CD8-positive, alpha-beta memory T cell (primary cell): ENCODE measurements at regions not wholly inside any gene's neighbourhood (a gene's known extent, or its start where the extent isn't known, plus 50 kb on each side); places are given as distances from the start of the nearest gene placed in this dataset.

Source experiments
- CTCF ChIA-PET: fragments of 350-600 bp; sonication (Branson Sonifier 250); formaldehyde crosslinking; loops from one replicate; lab custom pipeline; 2021; ENCODE audit warnings: antibody characterized with exemption; lab: Charles Lee
- POLR2A ChIA-PET: fragments of 350-600 bp; sonication (Branson Sonifier 250); formaldehyde crosslinking; loops from one replicate; lab custom pipeline; 2021; ENCODE audit warnings: antibody characterized with exemption; lab: Charles Lee
- DNase-seq, 5 donors: peaks; one replicate each; pipeline versions ENCODE4 v3.0.0 to v3.0.0-alpha.2; 2020 to 2022; ENCODE audit warnings: mixed read lengths in 1 of 5
- H3K27ac ChIP-seq: one replicate; pipeline ENCODE4 v1.7.0; 2013; ENCODE audit warnings: low read depth, mild to moderate bottlenecking, low read length, moderate library complexity
- H3K27me3 ChIP-seq: 2 replicates; pipeline ENCODE4 v1.7.0; 2013; ENCODE audit warnings: low read length, mild to moderate bottlenecking; ENCODE audit not compliant: insufficient read depth, poor library complexity, severe bottlenecking
- H3K36me3 ChIP-seq: 2 replicates; pipeline ENCODE4 v1.7.0; 2013; ENCODE audit warnings: mild to moderate bottlenecking, low read length, moderate library complexity; ENCODE audit not compliant: insufficient read depth
- H3K4me1 ChIP-seq: 2 replicates; pipeline ENCODE4 v1.7.0; 2013; ENCODE audit warnings: mild to moderate bottlenecking, low read length, moderate library complexity; ENCODE audit not compliant: insufficient read depth
- H3K4me3 ChIP-seq: 2 replicates; pipeline ENCODE4 v1.7.0; 2013; ENCODE audit warnings: mild to moderate bottlenecking, low read length
- H3K9me3 ChIP-seq: 2 replicates; pipeline ENCODE4 v1.7.0; 2013; ENCODE audit warnings: mild to moderate bottlenecking, low read length
- H3K27ac Mint-ChIP-seq, 8 donors: one replicate each; pipeline ENCODE4 v1.8.0; 2020 to 2021; ENCODE audit warnings: mixed read lengths in 8 of 8, mild to moderate bottlenecking in 6 of 8, inconsistent platforms in 3 of 8, moderate library complexity in 3 of 8
- H3K27me3 Mint-ChIP-seq, 2 donors: one replicate each; pipeline ENCODE4 v1.8.0; 2020 to 2021; ENCODE audit warnings: mixed read lengths in 2 of 2, mild to moderate bottlenecking in 1 of 2, moderate library complexity in 1 of 2
- H3K36me3 Mint-ChIP-seq, 3 donors: one replicate each; pipeline ENCODE4 v1.8.0; 2020 to 2021; ENCODE audit warnings: mixed read lengths in 3 of 3, inconsistent platforms in 1 of 3, mild to moderate bottlenecking in 1 of 3
- H3K4me1 Mint-ChIP-seq, 3 donors: one replicate each; pipeline ENCODE4 v1.8.0; 2020 to 2021; ENCODE audit warnings: mixed read lengths in 3 of 3, inconsistent platforms in 1 of 3, mild to moderate bottlenecking in 1 of 3
- H3K4me3 Mint-ChIP-seq, 7 donors: one replicate each; pipeline ENCODE4 v1.8.0; 2020 to 2021; ENCODE audit warnings: mixed read lengths in 7 of 7, mild to moderate bottlenecking in 6 of 7, moderate library complexity in 4 of 7, inconsistent platforms in 2 of 7
- H3K9me3 Mint-ChIP-seq, 5 donors: one replicate each; pipeline ENCODE4 v1.8.0; 2020 to 2022; ENCODE audit warnings: mixed read lengths in 5 of 5, mild to moderate bottlenecking in 3 of 5, moderate library complexity in 2 of 5, inconsistent platforms in 1 of 5

- H3K36me3 Mint-ChIP-seq = no peaks in the 10 kb centered on the region
- H3K9me3 ChIP-seq = no peaks in the 10 kb centered on the region
- no peak for DNase-seq
- no peaks in the 10 kb centered on the region for H3K36me3 ChIP-seq
- H3K4me1 Mint-ChIP-seq = no peaks in the 10 kb centered on the region
- H3K27ac Mint-ChIP-seq = no peak overlapping the region
- ChIA-PET CTCF (no interaction called here), POLR2A (no interaction called here)
- no peak overlapping the region for H3K27ac ChIP-seq
- peaks cover 17 to 23% of the 10 kb centered on the region in 2 donors for H3K27me3 Mint-ChIP-seq
- H3K4me3 ChIP-seq = no peak overlapping the region
- H3K9me3 Mint-ChIP-seq = peaks cover 0 to 2% (median 0%) of the 10 kb centered on the region in 5 donors
- H3K4me3 Mint-ChIP-seq = no peak overlapping the region
- no peaks in the 10 kb centered on the region for H3K27me3 ChIP-seq
- no peaks in the 10 kb centered on the region for H3K4me1 ChIP-seq
These were observed 82.6 kb upstream of the CELF2 start for GRCh38 chr10:10935032-10935431.

DNA sequence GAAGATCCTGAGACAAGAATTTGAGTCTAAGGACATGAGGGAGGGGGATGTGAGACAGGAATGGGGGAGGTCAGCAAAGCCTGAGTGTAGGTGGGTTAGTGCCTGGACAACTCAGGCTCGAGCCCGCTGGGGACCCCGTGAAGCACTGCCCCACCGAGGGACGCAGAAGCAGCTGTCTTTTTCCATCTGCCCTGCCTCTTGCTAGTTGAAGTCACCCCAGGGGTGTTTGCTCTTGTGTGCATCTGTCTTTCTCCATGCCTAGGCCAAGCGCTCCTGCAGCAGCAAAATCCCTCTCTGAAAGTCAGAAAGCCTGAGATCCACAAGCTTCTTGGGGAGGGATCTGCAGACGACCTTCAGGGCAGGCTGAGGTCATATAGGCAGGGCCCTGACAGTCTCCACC lies 79.0 kb upstream of the CELF2 start:
- H3K4me3 ChIP-seq = no peak overlapping the region
- DNase-seq = no peak
- no peak overlapping the region for H3K27ac ChIP-seq
- Mint-ChIP-seq H3K4me3 (no peak overlapping the region), H3K27ac (no peak overlapping the region), H3K36me3 (peaks cover 0 to 13% (median 6%) of the 10 kb centered on the region in 3 donors), H3K27me3 (peaks cover 24 to 38% of the 10 kb centered on the region in 2 donors), H3K9me3 (peaks cover 0 to 9% (median 5%) of the 10 kb centered on the region in 5 donors), H3K4me1 (no peaks in the 10 kb centered on the region)
- no peaks in the 10 kb centered on the region for H3K36me3 ChIP-seq
- no peaks in the 10 kb centered on the region for H3K4me1 ChIP-seq
- ChIA-PET POLR2A (no interaction called here), CTCF (no interaction called here)
- H3K9me3 ChIP-seq = no peaks in the 10 kb centered on the region
- no peaks in the 10 kb centered on the region for H3K27me3 ChIP-seq

- peaks cover 0 to 9% (median 5%) of the 10 kb centered on the region in 5 donors for H3K9me3 Mint-ChIP-seq
- H3K4me1 ChIP-seq = no peaks in the 10 kb centered on the region
- H3K9me3 ChIP-seq = no peaks in the 10 kb centered on the region
- CTCF ChIA-PET = interaction anchor here (1.3 kb wide), 1 partner anchor 15 kb away, joined by 4 read pairs; no protein-coding TSS in a partner anchor
- H3K4me3 Mint-ChIP-seq = no peak overlapping the region
- H3K36me3 ChIP-seq = no peaks in the 10 kb centered on the region
- H3K27ac ChIP-seq = no peak overlapping the region
- H3K27me3 Mint-ChIP-seq = peaks cover 30 to 51% of the 10 kb centered on the region in 2 donors
- no peak overlapping the region for H3K4me3 ChIP-seq
- POLR2A ChIA-PET = no interaction called here
- no peak for DNase-seq
- H3K27me3 ChIP-seq = no peaks in the 10 kb centered on the region
- H3K27ac Mint-ChIP-seq = no peak overlapping the region
- no peaks in the 10 kb centered on the region for H3K4me1 Mint-ChIP-seq
- H3K36me3 Mint-ChIP-seq = peaks cover 0 to 17% (median 6%) of the 10 kb centered on the region in 3 donors
These were observed 76.4 kb upstream of the CELF2 start for GRCh38 chr10:10941127-10941730.

DNA sequence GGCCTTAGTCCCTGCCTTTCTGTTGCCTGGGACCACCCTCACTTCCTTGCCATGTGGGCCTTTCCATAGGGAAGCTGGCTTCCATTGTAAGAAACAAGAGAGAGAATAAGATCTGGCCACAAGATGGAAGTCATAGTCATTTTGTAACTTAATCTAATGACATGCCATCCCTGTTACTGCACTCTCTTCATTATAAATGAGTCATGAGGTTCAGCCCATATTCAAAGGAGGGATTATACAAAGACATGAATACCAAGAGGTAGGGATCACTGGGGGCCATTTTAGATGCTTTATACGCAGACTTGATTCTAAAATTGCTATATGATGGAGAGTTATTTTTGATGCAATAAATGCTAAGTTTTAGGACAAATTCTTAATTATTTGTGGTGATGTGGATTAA lies 75.2 kb upstream of the CELF2 start:
- CTCF ChIA-PET = interaction anchor here (1.3 kb wide), 1 partner anchor 14 kb away, joined by 4 read pairs; no protein-coding TSS in a partner anchor
- H3K9me3 Mint-ChIP-seq = peaks cover 0 to 9% (median 5%) of the 10 kb centered on the region in 5 donors
- POLR2A ChIA-PET = no interaction called here

DNA sequence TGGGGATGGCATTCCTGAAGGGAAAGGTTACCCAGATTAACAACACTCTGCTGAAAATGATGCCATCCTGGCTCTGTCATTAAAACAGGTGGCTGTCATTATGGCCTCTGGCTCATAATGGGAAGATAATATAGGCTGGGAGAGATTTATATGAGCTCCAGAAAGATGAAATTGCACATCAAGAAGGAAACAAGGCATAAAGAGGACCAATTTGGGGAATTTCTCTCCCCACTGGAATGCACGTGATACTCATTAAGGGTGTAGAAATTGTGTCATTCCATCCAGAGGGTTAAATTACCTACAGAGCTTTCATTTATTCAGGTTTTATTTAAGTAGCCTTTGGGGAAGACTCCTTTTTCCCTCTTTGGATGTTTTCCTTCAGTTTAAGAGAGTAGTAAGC lies 71.6 kb upstream of the CELF2 start:
- POLR2A ChIA-PET = no interaction called here
- Histone ChIP-seq H3K4me3 (no peak overlapping the region), H3K9me3 (no peaks in the 10 kb centered on the region), H3K27me3 (no peaks in the 10 kb centered on the region), H3K27ac (no peak overlapping the region), H3K4me1 (no peaks in the 10 kb centered on the region), H3K36me3 (no peaks in the 10 kb centered on the region)
- H3K4me3 Mint-ChIP-seq = no peak overlapping the region
- H3K27me3 Mint-ChIP-seq = peaks cover 14 to 48% of the 10 kb centered on the region in 2 donors
- CTCF ChIA-PET = no interaction called here
- no peaks in the 10 kb centered on the region for H3K4me1 Mint-ChIP-seq
- H3K9me3 Mint-ChIP-seq = peaks cover 0 to 5% (median 5%) of the 10 kb centered on the region in 5 donors
- DNase-seq = no peak
- H3K36me3 Mint-ChIP-seq = peaks cover 0 to 12% (median 6%) of the 10 kb centered on the region in 3 donors
- H3K27ac Mint-ChIP-seq = no peak overlapping the region

More for the DNA sequence above, 75.2 kb upstream of the CELF2 start:
- Histone ChIP-seq H3K9me3 (no peaks in the 10 kb centered on the region), H3K36me3 (no peaks in the 10 kb centered on the region), H3K27me3 (no peaks in the 10 kb centered on the region), H3K27ac (no peak overlapping the region), H3K4me1 (no peaks in the 10 kb centered on the region), H3K4me3 (no peak overlapping the region)
- Mint-ChIP-seq H3K4me1 (no peaks in the 10 kb centered on the region), H3K4me3 (no peak overlapping the region), H3K36me3 (peaks cover 0 to 17% (median 6%) of the 10 kb centered on the region in 3 donors), H3K27me3 (peaks cover 30 to 50% of the 10 kb centered on the region in 2 donors), H3K27ac (no peak overlapping the region)
- DNase-seq = no peak

GRCh38 chr10:10946801-10947200 lies 70.9 kb upstream of the CELF2 start:
- Histone ChIP-seq H3K4me3 (no peak overlapping the region), H3K9me3 (no peaks in the 10 kb centered on the region), H3K27ac (no peak overlapping the region), H3K27me3 (no peaks in the 10 kb centered on the region), H3K4me1 (no peaks in the 10 kb centered on the region), H3K36me3 (no peaks in the 10 kb centered on the region)
- CTCF ChIA-PET = no interaction called here
- H3K9me3 Mint-ChIP-seq = peaks cover 0 to 5% (median 5%) of the 10 kb centered on the region in 5 donors
- H3K4me3 Mint-ChIP-seq = no peak overlapping the region
- H3K27me3 Mint-ChIP-seq = peaks cover 14 to 45% of the 10 kb centered on the region in 2 donors
- no peak overlapping the region for H3K27ac Mint-ChIP-seq
- POLR2A ChIA-PET = no interaction called here
- H3K36me3 Mint-ChIP-seq = peaks cover 0 to 12% (median 6%) of the 10 kb centered on the region in 3 donors
- DNase-seq = no peak
- no peaks in the 10 kb centered on the region for H3K4me1 Mint-ChIP-seq

DNA sequence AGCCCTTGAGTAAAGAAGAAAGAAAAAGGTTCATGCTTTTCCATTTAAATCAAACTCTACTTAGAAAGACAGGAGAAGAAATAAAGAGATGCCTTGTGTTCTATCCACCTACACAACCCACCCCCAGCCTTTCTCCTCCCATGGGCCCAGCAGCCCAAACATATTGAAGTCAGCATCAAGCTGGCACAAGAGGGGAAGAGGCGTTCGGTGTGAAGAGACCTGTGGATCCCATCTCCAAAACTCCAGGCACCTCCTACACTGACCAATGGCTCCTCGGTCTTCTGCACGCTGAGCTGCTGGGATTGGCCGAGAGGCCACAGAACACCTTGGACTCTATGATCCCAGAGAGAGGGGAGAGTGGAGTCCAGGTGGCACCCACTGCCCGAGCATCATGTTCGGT lies 66.0 kb upstream of the CELF2 start:
- no peak for DNase-seq
- H3K36me3 ChIP-seq = no peaks in the 10 kb centered on the region
- no peaks in the 10 kb centered on the region for H3K27me3 ChIP-seq
- ChIA-PET CTCF (no interaction called here), POLR2A (no interaction called here)
- Mint-ChIP-seq H3K4me1 (no peaks in the 10 kb centered on the region), H3K27ac (no peak overlapping the region), H3K4me3 (no peak overlapping the region), H3K36me3 (no peaks in the 10 kb centered on the region), H3K27me3 (peaks cover 0 to 25% of the 10 kb centered on the region in 2 donors), H3K9me3 (no peaks in the 10 kb centered on the region)
- H3K27ac ChIP-seq = no peak overlapping the region
- no peak overlapping the region for H3K4me3 ChIP-seq
- no peaks in the 10 kb centered on the region for H3K4me1 ChIP-seq
- H3K9me3 ChIP-seq = no peaks in the 10 kb centered on the region

GRCh38 chr10:10952800-10953199 lies 64.9 kb upstream of the CELF2 start:
- CTCF ChIA-PET = no interaction called here
- Mint-ChIP-seq H3K27ac (no peak overlapping the region), H3K36me3 (no peaks in the 10 kb centered on the region), H3K27me3 (peaks cover 3 to 28% of the 10 kb centered on the region in 2 donors), H3K9me3 (peaks cover 0 to 2% (median 0%) of the 10 kb centered on the region in 5 donors), H3K4me1 (no peaks in the 10 kb centered on the region), H3K4me3 (no peak overlapping the region)
- POLR2A ChIA-PET = no interaction called here
- Histone ChIP-seq H3K9me3 (no peaks in the 10 kb centered on the region), H3K27ac (no peak overlapping the region), H3K4me3 (no peak overlapping the region), H3K27me3 (no peaks in the 10 kb centered on the region), H3K36me3 (no peaks in the 10 kb centered on the region), H3K4me1 (no peaks in the 10 kb centered on the region)
- DNase-seq = no peak
